Cardiac septum (tissue), 1 donor: ENCODE measurements at regions not wholly inside any gene's neighbourhood (a gene's known extent, or its start where the extent isn't known, plus 50 kb on each side); places are given as distances from the start of the nearest gene placed in this dataset.
"Not testable (repeated sequence)": the region's sequence is repeated elsewhere in the genome, so short reads cannot be mapped to it uniquely, and the experiment has no call there.

Experiments
- DNase-seq: peaks from one replicate; pipeline ENCODE4 v3.0.0-alpha.2; 2020; ENCODE audit warnings: low spot score
- intact Hi-C: fragments of 100-400 bp; cut with DNase I; formaldehyde crosslinking; loops from one replicate; pipeline ENCODE4 v1.14.0; 2022
- donor health status: DM: no; HTN: no; CAD: no.

DNA sequence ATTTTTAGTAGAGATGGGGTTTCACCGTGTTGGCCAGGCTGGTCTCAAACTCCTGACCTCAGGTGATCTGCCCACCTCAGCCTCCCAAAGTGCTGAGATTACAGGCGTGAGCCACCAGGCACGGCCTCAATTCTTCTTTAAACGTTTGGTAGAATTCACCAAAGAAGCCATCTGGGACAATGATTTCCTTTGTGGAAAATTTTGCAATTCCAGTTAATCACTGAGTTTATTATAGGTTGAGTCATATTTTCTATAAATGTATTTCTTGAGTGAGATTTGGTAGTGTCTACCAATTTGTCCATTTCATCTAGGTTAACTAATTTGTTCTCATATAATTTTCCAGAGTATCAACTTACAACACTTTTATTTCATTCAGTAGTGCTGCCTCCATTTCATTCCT is 683.9 kb upstream of the TMEM132C start:
- intact Hi-C loops = no loop called here
- no peak for DNase-seq

DNA sequence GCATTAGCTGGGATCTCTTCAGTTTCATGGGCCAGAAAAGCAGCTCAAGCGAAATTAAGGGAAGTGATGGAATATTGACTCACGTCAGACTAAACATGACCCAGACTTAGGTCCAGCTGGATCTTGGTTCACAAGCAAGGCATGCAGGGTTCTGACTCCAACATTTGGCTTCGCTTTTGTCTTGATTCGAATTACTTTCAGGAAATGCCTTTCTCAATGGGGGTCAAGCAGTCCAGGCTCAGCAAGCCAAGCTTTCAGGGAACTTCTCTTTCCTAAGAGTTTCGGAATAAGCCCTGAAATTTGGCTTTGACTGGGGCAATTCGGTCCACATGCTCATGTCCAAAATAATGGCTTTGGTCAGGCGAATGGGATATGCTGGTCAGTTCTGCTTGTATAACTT is 678.7 kb upstream of the TMEM132C start:
- DNase-seq = no peak

DNA sequence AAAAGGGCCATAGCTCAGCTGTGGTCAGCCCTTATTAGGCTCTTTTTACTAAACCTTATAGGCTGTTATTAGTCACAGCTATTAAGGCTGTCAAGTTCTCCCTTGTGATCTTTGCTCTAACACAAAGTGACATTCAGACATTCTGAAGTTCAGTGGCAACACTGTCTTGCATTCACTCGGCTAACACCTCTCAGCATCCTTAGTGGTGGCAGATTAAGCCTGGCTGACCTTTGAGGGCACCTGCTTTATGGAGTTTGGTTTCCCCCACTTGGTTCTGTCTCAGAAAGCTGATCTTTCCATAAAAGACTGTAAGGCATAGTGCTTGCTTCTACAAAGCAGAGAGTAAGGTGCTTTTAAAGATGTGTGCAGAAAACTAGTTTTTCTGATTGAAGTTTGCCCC is 677.4 kb upstream of the TMEM132C start:
- DNase-seq = no peak
- intact Hi-C loops = no loop called here

More for the DNA sequence above, 678.7 kb upstream of the TMEM132C start:
- intact Hi-C loops = no loop called here

GRCh38 chr12:127590868-127591267 is 676.1 kb upstream of the TMEM132C start:
- no peak for DNase-seq
- intact Hi-C loops = no loop called here

DNA sequence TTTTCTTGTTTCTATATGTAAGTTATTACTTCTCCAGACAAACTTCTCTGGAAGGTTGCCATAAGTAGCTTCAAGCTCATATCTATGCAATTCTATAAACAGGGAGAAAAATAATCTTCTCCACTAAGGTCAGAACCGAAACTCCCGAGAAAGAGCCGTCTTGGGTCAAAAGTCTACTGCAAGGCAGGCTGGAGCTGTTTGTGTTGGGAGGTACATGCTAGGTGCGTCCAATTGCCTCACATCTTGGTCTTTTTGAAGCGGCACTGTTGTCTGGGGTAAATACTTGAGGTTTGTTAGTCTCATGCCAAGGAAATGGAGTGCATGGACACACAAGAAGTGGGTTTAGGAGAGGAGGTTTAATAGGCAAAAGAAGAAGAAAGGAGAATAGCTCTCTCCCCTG is 674.7 kb upstream of the TMEM132C start:
- DNase-seq = no peak
- intact Hi-C loops = no loop called here

GRCh38 chr12:127594351-127594970 is 672.5 kb upstream of the TMEM132C start:
- intact Hi-C loops = no loop called here
- no peak for DNase-seq

GRCh38 chr12:127595506-127595905 is 671.5 kb upstream of the TMEM132C start:
- DNase-seq = no peak
- intact Hi-C loops = no loop called here

DNA sequence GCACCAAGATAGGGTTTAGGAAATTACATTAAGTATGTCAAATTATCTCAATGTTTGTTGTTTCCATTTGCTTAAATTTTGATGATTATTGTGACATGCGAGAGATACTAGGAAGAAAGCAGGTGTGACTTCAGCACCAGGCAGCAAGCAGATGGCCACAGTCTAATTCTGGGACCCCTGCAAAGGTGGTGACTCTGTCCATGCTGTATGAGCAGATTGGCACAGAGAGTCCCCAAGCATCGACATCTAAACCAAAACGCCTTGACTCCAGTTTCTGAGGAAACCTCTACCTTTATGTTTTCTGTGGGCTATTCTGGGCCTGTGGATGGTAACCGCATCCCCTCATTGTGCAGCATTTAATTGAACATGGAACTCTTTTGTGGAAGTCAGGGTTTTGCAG is 670.1 kb upstream of the TMEM132C start:
- intact Hi-C loops = no loop called here
- DNase-seq = no peak

DNA sequence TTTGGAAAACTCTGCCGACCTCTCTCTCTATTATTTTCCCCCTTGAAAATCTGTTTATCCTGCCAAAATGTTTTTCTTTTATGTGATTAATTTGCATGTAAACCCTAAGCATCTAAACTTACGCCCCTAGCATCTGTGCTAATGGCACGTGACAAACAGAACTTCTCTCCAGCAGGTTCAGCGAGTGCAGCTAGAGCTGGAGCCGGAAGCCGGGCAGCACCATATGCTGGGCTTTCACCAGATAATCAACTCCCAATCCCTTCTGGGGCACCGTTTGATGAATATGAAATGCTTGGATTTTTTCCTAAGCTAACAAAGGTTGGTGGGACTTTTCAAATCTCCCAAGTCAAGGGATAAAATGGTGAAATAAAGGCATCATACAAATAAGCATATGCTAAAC is 667.5 kb upstream of the TMEM132C start:
- intact Hi-C loops = no loop called here
- DNase-seq = no peak

DNA sequence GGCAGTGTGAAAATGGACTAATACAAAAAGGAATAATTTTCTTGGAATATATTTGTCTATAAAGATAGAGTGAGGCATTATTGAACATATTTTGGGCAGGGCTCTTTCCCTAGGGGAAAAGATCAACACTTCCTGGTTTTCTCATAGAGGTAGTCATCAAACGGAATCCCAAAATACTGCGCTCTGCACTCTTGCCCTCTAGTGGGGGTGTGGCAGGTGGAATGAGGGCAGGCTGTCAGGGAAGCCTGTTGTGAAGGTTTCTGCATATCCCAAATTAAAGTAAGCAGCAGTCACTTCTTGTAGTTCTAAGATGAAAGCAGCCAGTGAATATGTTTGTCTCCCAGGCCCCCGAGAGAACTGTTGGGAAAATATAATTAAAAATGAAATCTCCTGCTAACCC is 666.8 kb upstream of the TMEM132C start:
- intact Hi-C loops = no loop called here
- no peak for DNase-seq

- intact Hi-C loops = no loop called here
- no peak for DNase-seq
Observed at GRCh38 chr12:127606476-127607015, 660.4 kb upstream of the TMEM132C start.

GRCh38 chr12:127607146-127607725 is 659.7 kb upstream of the TMEM132C start:
- intact Hi-C loops = no loop called here
- no peak for DNase-seq

- DNase-seq, intact Hi-C loops: not testable (repeated sequence)
Observed at GRCh38 chr12:127608359-127608758, 658.6 kb upstream of the TMEM132C start.

DNA sequence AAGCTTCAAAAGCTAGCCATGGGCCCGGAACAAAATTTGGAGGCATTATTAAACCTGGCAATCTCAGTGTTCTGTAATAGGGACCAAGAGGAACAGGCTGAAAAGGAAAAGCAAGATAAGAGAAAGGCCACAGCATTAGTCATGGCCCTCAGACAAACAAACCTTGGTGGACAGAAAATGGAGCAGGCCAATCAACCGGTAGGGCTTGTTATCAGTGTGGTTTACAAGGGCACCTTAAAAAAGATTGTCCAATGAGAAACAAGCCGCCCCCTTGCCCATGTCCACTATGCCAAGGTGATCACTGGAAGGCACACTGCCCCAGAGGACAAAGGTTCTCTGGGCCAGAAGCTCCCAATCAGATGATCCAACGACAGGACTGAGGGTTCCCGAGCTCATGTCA is 653.9 kb upstream of the TMEM132C start:
- intact Hi-C loops = no loop called here
- no peak for DNase-seq

DNA sequence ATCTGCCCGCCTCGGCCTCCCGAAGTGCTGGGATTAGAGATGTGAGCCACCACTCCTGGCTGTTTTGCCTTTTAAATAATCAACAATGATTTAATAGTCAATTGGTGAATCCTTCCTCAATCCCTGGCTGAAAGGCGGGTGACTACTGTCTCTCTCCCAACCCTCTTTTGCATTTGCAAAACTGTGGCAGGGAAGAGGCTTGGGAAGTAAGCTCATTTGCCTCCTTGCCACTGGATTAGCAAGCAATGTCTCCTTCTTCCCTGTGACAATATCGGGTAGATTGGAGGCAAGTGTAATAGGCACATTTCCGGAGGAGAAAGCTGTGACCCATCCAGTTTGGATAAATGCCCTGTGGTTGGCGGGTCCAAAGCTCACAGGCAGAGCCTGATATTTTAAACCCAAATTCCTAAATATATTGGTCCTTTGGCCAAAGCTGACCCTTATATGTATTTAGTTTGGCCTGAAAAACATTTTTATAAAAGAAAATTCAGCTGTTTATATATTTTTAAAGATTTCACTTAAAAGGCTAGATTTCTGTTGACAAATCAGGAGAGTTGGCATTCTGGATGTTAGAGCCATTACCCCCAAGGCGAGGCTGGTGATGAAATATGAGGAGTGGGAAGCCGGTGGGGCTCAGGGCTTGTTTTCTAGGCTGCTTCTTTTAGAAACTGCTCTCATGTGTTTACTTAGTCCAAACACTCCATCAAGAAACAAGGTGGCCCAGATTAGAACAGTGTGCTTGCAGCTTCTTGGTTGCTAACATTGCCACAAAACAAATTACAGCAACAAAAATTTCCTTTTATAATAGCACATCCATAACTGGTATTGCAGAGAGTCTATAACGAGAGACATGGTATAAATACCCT is 646.9 kb upstream of the TMEM132C start:
- intact Hi-C loops = no loop called here
- DNase-seq = no peak

- DNase-seq = no peak
- intact Hi-C loops = no loop called here
Observed at GRCh38 chr12:127620735-127621355, 646.1 kb upstream of the TMEM132C start.

DNA sequence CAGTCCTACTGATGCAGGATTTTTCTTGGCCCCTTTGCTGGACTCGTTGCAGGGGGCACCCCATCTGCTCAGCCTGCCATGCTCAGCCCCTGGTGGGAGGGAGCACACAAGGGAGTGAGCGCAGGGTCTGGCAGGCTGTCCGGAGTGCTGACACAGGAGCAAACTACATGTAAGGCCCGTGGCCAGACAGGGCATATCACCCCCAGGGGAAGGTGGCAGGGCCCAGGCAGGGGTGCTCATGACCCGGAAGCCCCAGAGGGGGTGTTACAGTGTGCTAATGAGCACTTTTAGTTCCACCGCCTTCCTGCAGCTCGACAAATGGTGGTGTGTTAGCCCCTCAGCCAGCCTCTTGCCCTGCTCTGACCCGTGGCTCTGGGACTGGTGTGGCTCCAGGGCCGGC is 645.6 kb upstream of the TMEM132C start:
- no peak for DNase-seq
- intact Hi-C loops = no loop called here

- intact Hi-C loops = no loop called here
- no peak for DNase-seq
Observed at GRCh38 chr12:127623362-127623761, 643.6 kb upstream of the TMEM132C start.

DNA sequence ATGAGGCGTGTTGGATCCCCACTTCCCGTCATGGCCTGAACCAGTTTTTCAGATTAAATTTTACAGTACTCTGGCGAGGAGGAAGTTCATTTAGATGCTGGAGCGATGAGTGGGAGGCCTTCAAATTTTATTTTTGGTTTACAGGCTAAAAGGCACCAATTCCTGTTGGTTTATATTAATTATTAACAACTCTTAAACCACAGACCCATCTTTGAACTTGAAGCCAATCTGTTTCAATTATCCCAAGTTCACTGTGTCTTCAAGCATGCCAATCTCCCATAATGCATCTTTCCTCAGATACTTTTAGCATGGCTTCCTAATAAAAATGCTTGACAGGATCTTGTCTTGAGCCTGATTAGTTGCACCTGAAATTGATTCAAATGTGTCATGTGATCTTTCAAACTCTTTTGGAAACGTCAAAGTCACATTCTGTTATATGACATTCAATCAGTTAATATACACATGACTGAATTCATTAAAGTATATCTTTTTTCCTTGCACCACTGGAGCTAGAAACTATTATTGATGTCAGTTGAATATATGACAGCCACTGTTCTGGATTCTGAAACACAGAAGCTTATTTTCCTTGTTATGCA is 641.7 kb upstream of the TMEM132C start:
- intact Hi-C loops = no loop called here
- DNase-seq = no peak

DNA sequence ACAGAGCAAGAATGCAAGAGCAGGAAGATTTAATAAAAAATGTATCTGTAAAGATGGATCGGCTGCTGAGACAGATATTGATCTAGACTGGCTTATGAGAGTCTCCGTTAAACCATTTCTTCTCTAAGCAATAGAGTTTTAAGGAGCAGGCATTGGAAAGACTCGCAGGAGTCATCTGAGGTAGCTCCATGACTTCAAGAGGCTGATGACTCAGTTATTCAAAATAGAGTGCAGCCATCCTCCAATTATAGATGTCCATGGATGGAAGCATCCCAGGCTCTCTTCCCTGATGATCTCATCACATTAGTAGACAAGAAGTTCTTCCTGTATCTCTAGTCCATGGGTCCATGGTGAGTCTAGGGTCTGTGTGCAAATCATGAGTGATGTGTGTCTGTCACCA is 638.3 kb upstream of the TMEM132C start:
- DNase-seq = no peak
- intact Hi-C loops = no loop called here
